ENCODE measurements at regions not wholly inside any gene's neighbourhood (a gene's known extent, or its start where the extent isn't known, plus 50 kb on each side); places are given as distances from the start of the nearest gene placed in this dataset.
A peak's percentile ranks its signal among the peaks of the same experiment; 100 is the strongest.

- DNase-seq = no peak
Observed at GRCh38 chr22:49215840-49216239, 611.8 kb downstream of the BRD1 start.

GRCh38 chr22:49214976-49215375 lies 612.7 kb downstream of the BRD1 start:
- no peak for DNase-seq

DNA sequence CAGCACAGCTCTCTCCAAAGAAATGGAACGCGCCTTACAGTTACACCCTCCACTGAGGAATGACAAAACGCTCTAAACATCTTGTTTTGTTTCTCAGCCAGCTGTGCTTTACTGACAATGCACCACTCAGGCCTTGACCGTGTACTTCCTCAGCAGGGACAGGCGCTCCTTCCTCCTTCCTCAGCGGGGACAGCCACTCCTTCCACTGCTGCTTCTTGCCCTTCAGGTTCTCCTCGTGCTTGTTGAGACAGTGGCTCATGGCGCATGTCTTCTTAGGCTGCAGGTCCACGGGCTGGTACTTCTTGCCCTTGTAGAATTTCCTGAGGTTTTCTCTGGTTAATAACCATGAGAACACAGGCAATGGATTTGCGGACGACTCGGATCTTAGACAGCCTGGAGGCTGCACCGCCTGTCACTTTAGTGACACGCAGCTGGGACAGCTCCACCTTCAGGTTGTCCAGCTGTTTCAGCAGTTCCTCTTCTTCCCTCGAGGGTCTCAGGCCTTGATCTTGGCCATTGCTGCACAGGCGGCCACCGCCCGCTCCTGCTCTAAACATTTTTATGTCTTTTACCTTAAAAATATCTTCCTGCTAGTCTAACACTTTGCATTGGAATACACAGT lies 613.8 kb downstream of the BRD1 start:
- no peak for DNase-seq

DNA sequence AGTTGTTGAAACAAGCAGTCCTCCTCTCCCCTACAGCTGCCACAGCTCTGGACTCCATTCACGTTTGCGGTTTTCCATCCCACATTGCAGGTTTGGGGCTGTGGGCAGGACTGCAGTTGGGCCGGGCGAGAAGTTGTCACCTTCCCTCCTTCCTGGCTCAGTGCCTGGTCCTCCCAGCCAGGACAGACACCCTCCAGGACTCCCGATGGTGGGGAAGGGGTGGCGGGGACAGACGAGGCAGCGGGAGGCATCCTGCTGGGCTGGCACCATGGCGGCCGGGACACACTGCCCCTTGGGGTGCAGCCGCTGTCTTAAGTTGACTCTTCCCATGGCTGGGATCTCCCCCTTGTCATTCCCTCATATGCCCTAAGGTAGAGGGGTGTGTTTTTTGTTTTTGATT lies 615.2 kb downstream of the BRD1 start:
- DNase-seq = no peak

DNA sequence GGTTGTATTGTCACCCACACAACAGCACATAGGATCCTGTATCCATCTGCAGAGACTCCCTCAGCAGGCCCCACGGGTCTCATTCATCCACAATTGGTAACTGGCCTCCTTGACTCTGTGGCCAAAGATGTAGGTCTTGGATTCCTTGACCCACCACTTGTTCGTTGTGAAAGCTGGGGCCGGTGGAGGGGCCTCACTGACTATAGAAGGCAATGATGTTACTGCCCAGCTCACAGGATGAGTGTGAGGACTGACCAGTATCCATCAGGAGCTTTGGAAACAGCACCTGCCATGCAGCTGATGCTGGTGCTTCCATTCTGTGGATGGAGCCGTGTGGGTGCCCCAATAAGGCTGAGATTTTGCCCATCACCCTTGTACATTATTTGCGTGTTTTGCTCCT lies 615.7 kb downstream of the BRD1 start:
- DNase-seq = no peak

DNA sequence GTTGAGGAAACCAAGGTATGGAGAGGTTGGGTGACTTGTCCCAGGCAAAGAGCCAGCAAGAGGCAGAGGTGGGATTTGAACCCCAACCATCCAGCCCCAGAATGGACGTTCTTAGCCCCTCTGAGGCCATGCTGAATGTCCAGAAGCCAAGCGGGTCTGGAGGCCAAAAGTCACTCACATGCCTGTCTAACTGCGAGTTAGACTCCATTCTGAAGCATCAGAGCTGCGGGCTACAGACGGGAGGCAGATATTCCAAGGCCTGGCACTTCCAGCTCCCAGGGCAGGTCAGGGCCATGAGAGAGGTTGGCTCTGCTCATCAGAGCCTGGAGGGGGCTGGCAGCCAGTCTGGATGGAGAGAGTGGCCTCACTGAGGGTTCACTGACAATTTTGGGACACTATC lies 616.5 kb downstream of the BRD1 start:
- DNase-seq = no peak

GRCh38 chr22:49210606-49211005 lies 617.1 kb downstream of the BRD1 start:
- no peak for DNase-seq

- peak; percentile 90 for DNase-seq
Observed at GRCh38 chr22:49209452-49210195, 618.0 kb downstream of the BRD1 start.

DNA sequence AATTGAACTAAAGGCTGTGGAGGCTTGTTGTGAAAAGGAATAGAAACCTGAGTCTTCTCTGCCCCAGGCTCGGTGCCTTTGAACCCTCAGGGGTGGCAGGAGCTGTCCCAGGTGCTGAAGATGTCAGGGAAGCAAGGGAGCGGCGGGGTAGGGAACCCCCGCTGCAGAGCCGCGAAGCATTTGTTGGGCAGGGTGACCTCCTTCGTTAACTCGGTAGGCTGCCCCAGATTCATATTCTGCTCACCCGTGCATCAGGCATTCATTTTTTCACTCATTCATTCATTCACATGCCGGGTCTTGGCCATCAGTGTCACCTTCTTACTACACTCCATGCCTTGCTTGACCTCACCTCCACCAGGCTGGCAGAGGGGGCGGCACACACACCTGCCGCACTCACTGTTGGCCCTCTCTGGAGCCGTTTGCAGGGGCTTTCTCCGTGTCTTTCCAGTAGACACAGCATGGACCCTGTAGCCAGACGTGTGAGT lies 618.9 kb downstream of the BRD1 start:
- no peak for DNase-seq

GRCh38 chr22:49208004-49208402 lies 619.7 kb downstream of the BRD1 start:
- DNase-seq = no peak

DNA sequence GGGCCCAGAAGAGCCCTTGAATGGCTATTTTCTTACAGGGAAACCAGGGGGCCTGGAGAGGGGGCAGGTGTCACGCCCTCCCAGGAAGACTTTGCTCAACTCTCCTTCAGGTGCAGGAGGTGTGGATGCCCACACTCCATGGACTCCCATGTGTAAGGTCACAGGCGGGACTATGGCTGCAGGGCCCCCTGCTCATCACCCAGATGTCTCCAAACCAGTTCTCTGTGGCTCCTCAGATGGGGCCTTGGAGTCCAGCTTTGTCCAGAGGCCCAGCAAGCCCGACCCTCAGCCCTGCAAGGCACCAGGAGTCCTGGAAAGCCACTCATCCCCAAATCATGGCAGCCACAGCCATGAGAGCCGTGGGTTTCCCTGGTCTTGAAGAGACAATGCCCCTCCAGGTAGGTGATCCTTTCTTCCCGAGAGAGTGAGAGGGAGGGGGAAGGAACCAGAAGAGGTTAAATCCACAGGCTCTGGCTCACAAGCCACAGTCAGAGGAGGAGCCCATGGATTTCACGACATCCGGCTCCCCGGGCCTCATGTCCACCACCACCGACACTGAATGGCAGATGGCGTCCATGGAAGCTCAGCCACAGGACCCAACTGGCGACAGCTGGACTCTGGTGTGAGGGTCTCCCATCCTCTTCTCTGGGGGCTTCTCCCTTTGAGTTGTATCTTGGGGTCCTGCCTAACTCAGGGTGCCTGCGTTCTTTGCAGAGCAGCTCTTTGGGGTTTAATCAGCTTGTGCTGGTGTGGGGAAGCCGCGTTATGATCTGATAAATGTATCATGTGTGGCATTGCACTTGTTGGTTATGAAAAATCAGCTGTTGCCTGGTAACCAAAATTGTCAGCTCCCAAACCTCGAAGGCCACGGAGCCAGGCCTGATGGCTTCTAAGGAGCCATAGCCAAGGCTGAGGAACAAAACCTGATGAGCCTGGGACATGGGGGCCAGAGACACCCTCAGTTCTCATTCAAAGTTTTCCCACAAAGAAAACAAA lies 620.4 kb downstream of the BRD1 start:
- DNase-seq = no peak

DNA sequence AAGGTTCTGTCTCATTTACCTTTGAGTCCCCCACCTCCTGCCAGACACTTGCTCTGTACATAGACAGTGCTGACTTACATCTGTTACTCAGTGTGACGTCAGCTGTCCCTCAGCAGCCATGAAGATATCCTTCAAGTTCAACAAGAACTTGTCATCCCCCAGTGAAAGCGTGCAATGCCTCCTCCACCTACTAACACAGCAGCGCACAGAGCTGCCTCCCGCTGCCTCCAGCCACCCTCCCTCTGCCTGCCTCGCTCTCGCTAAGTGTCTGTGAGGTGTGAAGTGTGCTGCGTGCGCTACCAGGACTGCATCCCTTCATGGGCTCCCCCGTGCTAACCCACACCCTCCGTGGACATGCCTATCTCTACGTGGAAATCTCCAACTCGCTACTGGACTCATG lies 621.4 kb downstream of the BRD1 start:
- DNase-seq = no peak

- DNase-seq = no peak
Observed at GRCh38 chr22:49205483-49205800, 622.2 kb downstream of the BRD1 start.

DNA sequence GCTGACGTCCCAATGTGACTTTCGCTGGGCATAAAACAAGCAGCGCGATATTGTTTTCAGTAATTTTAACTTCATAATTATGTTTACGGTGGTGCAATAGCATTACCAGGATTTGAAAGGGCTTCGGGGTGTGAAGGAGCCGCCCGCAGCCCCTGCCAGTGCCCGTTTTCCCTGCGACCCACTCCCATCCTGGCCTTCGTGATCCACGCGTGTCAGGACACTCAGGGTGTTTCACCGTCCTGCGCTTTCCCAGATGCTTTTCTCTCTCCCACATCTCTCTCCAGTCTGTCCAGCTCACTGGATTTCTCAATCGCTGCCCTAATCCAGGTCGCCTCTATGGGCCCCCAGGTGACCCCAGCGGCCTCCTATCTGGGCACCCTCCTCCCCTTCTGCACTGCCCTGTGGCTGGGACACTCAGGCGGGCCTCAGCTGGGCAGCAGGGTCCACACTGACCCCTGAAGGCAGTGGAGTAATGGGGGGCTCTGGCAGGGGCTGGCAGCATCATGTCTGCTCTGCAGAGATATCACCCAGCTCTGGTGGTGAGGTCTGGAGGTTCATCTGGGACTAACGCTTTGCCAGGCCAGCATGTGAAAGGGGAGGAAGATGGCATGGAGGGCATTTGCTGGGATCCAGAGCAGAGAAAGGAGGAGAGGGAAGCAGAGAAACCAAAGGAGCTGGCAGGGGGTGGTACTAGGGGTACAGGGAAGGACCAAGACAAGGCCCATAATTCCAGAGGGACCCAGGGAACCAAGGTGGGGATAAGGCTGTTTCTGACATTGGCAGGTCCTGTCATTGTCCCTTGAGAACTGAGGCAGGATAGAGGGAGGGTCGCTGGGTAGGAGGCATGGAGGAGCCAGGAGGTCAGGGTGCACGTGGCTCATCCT lies 622.8 kb downstream of the BRD1 start:
- DNase-seq = no peak

- no peak for DNase-seq
Observed at GRCh38 chr22:49203859-49204598, 623.6 kb downstream of the BRD1 start.

GRCh38 chr22:49203091-49203858 lies 624.4 kb downstream of the BRD1 start:
- DNase-seq = no peak

DNA sequence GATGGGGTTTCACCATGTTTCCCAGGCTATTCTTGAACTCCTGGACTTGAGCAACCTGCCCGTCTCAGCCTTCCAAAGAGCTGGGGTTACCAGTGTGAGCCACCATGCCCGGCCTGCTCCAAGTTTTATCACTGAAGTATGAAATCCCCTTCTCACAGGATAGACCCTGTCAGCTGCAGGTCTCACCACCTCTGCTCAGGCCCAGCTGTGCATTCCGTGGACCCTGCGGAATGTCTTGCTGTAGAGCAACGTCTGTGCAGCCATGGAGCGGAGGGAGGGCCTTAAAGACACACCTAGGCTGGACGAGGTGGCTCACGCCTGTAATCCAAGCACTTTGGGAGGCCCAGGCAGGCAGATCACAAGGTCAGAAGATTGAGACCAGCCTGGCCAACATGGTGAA lies 625.4 kb downstream of the BRD1 start:
- DNase-seq = no peak

GRCh38 chr22:49201046-49201970 lies 626.4 kb downstream of the BRD1 start:
- DNase-seq = no peak

- no peak for DNase-seq
Observed at GRCh38 chr22:49199224-49199623, 628.4 kb downstream of the BRD1 start.

GRCh38 chr22:49198705-49199084 lies 629.0 kb downstream of the BRD1 start:
- no peak for DNase-seq

All from NCI-H345 (cell line).